DOHH2 (cell line): ENCODE measurements at regions not wholly inside any gene's neighbourhood (a gene's known extent, or its start where the extent isn't known, plus 50 kb on each side); places are given as distances from the start of the nearest gene placed in this dataset.

Source experiments
- H3F3A ChIP-seq: fragments of 200-600 bp; sonication (generic), shearing (Covaris generic); 2 replicates; pipeline ENCODE4 v1.6.0; 2016; ENCODE audit warnings: antibody characterized with exemption, mild to moderate bottlenecking; ENCODE audit not compliant: control insufficient read depth, insufficient read depth
- H3K27ac ChIP-seq: fragments of 200-600 bp; sonication (generic); 2 replicates; pipeline ENCODE4 v1.5.1; 2014; ENCODE audit warnings: low read depth, mild to moderate bottlenecking, low read length, moderate library complexity
- H3K27me3 ChIP-seq: fragments of 200-600 bp; sonication (generic); 2 replicates; pipeline ENCODE4 v1.6.1; 2014; ENCODE audit warnings: mild to moderate bottlenecking, low read length, mixed read lengths; ENCODE audit not compliant: control insufficient read depth
- H3K36me3 ChIP-seq: fragments of 200-600 bp; sonication (generic); 2 replicates; pipeline ENCODE4 v1.6.1; 2014; ENCODE audit warnings: mild to moderate bottlenecking, low read length, moderate library complexity, mixed read lengths; ENCODE audit not compliant: control insufficient read depth
- H3K4me1 ChIP-seq: fragments of 200-600 bp; sonication (generic); 2 replicates; pipeline ENCODE4 v1.6.1; 2014; ENCODE audit warnings: mild to moderate bottlenecking, low read length, mixed read lengths; ENCODE audit not compliant: control insufficient read depth
- H3K4me2 ChIP-seq: fragments of 200-600 bp; sonication (generic); 2 replicates; pipeline ENCODE4 v1.6.0; 2014; ENCODE audit warnings: mild to moderate bottlenecking, low read length, moderate library complexity
- H3K4me3 ChIP-seq: fragments of 200-600 bp; sonication (generic); 2 replicates; pipeline ENCODE4 v1.5.1; 2014; ENCODE audit warnings: mild to moderate bottlenecking, low read length, mixed read lengths
- H3K79me2 ChIP-seq: fragments of 200-600 bp; sonication (generic); 2 replicates; pipeline ENCODE4 v1.6.1; 2014; ENCODE audit warnings: mild to moderate bottlenecking, low read length, mixed read lengths; ENCODE audit not compliant: control insufficient read depth
- H3K9me2 ChIP-seq: fragments of 200-600 bp; sonication (generic); replicated peaks from 2 replicates; pipeline ENCODE4 v1.6.1; 2014; ENCODE audit warnings: mild to moderate bottlenecking, low read length, mixed read lengths; ENCODE audit not compliant: control insufficient read depth
- H3K9me3 ChIP-seq: fragments of 200-600 bp; sonication (generic); 2 replicates; pipeline ENCODE4 v1.6.1; 2014; ENCODE audit warnings: antibody characterized with exemption, low read length, mixed read lengths; ENCODE audit not compliant: control insufficient read depth, insufficient read depth
- H4K20me1 ChIP-seq: fragments of 200-600 bp; sonication (generic); 2 replicates; pipeline ENCODE4 v1.6.0; 2014; ENCODE audit warnings: low read depth, mild to moderate bottlenecking, antibody characterized with exemption, low read length, moderate library complexity; ENCODE audit not compliant: control insufficient read depth, insufficient read depth
- EZH2phosphoT487 ChIP-seq: fragments of 200-600 bp; sonication (generic); IDR thresholded peaks from 2 replicates; pipeline ENCODE4 v1.6.1; 2017; ENCODE audit warnings: borderline replicate concordance, mild to moderate bottlenecking, antibody characterized with exemption, low read length, moderate library complexity, mixed read lengths
- TF ChIP-seq, protein P1 (sequence below): fragments of 200-600 bp; sonication (generic); IDR thresholded peaks from one replicate; pipeline ENCODE4 v1.5.1; 2014; ENCODE audit warnings: antibody characterized with exemption, mild to moderate bottlenecking, low read depth, low read length; ENCODE audit not compliant: poor library complexity, severe bottlenecking

DNA sequence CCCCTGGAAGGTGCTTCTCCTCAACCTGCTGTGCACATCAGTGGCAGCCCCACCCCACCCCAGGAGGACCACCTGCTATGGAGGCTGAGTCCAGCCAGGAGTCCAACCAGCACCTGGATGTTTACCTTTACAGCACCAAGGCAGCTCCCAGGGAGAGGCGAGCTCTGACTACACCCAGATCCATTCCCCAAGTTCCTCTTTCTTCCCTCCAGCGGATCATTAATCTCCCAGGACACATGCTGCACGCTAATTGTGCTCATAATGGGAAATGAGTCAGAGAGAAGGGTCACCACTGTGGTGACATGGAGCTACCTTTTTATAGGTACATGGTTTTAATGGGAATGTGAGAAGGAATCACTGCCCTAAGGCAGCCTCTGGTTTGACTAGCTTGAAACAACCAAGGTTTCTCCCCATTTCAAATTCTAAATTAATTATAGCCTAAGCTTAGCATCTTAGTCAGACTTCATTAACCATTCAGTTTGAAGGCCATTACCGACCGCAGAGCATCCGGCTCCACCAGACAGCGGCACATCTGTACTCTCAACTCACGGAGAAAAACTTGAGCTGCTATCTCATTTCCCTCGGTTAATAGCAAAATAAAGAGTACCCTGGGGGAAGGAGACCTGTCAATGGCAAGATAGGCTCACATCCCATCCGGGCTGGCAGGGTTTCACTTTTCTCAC is 173.1 kb upstream of the GALNT2 start:
- H4K20me1 ChIP-seq: no peaks in the 10 kb centered on the region
- no peak overlapping the region for H3K27ac ChIP-seq
- no peaks in the 10 kb centered on the region for H3K4me1 ChIP-seq
- no peaks in the 10 kb centered on the region for H3F3A ChIP-seq
- H3K9me2 ChIP-seq: no peaks in the 10 kb centered on the region
- H3K36me3 ChIP-seq: no peaks in the 10 kb centered on the region
- no peak overlapping the region for H3K4me2 ChIP-seq
- H3K27me3 ChIP-seq: peaks cover 35% of the 10 kb centered on the region
- no peaks in the 10 kb centered on the region for H3K79me2 ChIP-seq
- TF ChIP-seq EZH2phosphoT487: no peak
- TF ChIP-seq, protein P1, sequence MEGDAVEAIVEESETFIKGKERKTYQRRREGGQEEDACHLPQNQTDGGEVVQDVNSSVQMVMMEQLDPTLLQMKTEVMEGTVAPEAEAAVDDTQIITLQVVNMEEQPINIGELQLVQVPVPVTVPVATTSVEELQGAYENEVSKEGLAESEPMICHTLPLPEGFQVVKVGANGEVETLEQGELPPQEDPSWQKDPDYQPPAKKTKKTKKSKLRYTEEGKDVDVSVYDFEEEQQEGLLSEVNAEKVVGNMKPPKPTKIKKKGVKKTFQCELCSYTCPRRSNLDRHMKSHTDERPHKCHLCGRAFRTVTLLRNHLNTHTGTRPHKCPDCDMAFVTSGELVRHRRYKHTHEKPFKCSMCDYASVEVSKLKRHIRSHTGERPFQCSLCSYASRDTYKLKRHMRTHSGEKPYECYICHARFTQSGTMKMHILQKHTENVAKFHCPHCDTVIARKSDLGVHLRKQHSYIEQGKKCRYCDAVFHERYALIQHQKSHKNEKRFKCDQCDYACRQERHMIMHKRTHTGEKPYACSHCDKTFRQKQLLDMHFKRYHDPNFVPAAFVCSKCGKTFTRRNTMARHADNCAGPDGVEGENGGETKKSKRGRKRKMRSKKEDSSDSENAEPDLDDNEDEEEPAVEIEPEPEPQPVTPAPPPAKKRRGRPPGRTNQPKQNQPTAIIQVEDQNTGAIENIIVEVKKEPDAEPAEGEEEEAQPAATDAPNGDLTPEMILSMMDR: no peak
- H3K9me3 ChIP-seq: peaks cover 3% of the 10 kb centered on the region; the same call in 1 of the 2 replicates
- no peak overlapping the region for H3K4me3 ChIP-seq

DNA sequence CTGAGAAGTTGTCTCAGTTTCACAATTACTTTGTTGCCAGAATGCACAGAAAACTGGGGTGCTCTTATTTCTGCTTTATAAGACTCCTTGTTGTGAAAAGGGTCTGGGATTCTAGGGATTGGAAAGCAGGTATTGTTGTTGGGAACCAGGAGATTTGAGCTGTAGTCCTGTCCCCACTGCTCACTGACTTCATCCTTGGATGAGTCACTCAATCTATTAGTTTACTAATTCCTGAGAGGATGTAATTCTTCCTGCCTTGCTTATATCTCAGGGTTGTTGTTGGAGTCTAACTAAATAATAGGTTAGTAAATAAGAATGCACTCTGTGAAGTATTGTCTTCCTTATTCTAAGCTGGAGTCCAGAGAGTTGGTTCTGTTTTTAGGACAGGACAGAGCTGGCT is 172.5 kb upstream of the GALNT2 start:
- peaks cover 3% of the 10 kb centered on the region; the same call in 1 of the 2 replicates for H3K9me3 ChIP-seq
- H3K27ac ChIP-seq: no peak overlapping the region
- H3K36me3 ChIP-seq: no peaks in the 10 kb centered on the region
- H3K79me2 ChIP-seq: no peaks in the 10 kb centered on the region
- no peaks in the 10 kb centered on the region for H3K9me2 ChIP-seq
- no peak overlapping the region for H3K4me3 ChIP-seq
- no peaks in the 10 kb centered on the region for H3F3A ChIP-seq
- no peaks in the 10 kb centered on the region for H4K20me1 ChIP-seq
- peaks cover 32% of the 10 kb centered on the region for H3K27me3 ChIP-seq
- no peak overlapping the region for H3K4me2 ChIP-seq
- no peaks in the 10 kb centered on the region for H3K4me1 ChIP-seq
- TF ChIP-seq EZH2phosphoT487: no peak
- TF ChIP-seq, protein P1: no peak

DNA sequence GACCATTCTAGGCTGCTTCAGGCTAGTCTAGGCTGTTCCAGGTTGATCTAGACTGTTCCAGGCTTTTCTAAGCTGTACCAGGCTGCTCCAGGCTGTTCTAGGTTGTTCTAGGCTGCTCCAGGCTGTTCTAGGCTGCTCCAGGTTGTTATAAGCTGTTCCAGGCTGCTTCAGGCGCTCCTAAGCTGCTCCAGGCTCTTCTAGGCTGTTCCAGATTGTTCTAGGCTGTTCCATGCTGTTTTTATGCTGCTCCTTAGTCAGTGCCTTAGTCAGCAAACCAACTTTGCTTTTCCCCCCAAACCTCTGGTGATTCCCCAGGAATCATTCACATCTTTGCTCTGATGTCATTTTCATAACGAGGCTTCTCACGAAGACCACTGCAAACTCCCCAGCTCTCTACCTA is 171.4 kb upstream of the GALNT2 start:
- H3F3A ChIP-seq: no peaks in the 10 kb centered on the region
- H3K27me3 ChIP-seq: peaks cover 32% of the 10 kb centered on the region
- H3K9me2 ChIP-seq: no peaks in the 10 kb centered on the region
- no peaks in the 10 kb centered on the region for H4K20me1 ChIP-seq
- no peak overlapping the region for H3K27ac ChIP-seq
- no peak overlapping the region for H3K4me3 ChIP-seq
- TF ChIP-seq, protein P1: no peak
- no peak for TF ChIP-seq EZH2phosphoT487
- no peaks in the 10 kb centered on the region for H3K36me3 ChIP-seq
- no peaks in the 10 kb centered on the region for H3K4me1 ChIP-seq
- no peak overlapping the region for H3K4me2 ChIP-seq
- no peaks in the 10 kb centered on the region for H3K79me2 ChIP-seq
- H3K9me3 ChIP-seq: no peaks in the 10 kb centered on the region; the same call in 1 of the 2 replicates
